ENCODE measurements at regions not wholly inside any gene's neighbourhood (a gene's known extent, or its start where the extent isn't known, plus 50 kb on each side); places are given as distances from the start of the nearest gene placed in this dataset.

- CTCF ChIA-PET, result no interaction called here
Observed at GRCh38 chr6:88483424-88483823, 317.3 kb upstream of the CNR1 start.

GRCh38 chr6:88482465-88482864 is 316.3 kb upstream of the CNR1 start:
- H3K27me3 Mint-ChIP-seq, result peaks cover 2 to 8% of the 10 kb centered on the region in 2 donors
- Histone ChIP-seq H3K9me3 (no peaks in the 10 kb centered on the region), H3K27me3 (replicated peaks in 1 of 2; ENCODE audit: control insufficient read depth in 2 of 2, extremely low read depth in 1 of 2, insufficient read depth in 2 of 2, low read length in 1 of 2) (peaks cover 0 to 2% of the 10 kb centered on the region in 2 experiments), H3K4me3 (ENCODE audit: control insufficient read depth in 1 of 2, extremely low read depth in 1 of 2, low read length in 1 of 2) (no peak overlapping the region), H3K4me1 (ENCODE audit: control insufficient read depth in 1 of 2, extremely low read depth in 1 of 2, insufficient read depth in 2 of 2, low read length in 2 of 2) (no peaks in the 10 kb centered on the region), H3K36me3 (ENCODE audit: control insufficient read depth in 2 of 2, extremely low read depth in 1 of 2, insufficient read depth in 1 of 2, low read length in 1 of 2) (no peaks in the 10 kb centered on the region), H3K27ac (ENCODE audit: low read length) (no peak overlapping the region)
- ATAC-seq (replicated peaks in 1 of 4), result no peak
- H3K27ac Mint-ChIP-seq, result no peak overlapping the region
- peaks cover 4 to 9% (median 5%) of the 10 kb centered on the region in 3 donors for H3K9me3 Mint-ChIP-seq
- no peak for DNase-seq
- WGBS (ENCODE audit: insufficient coverage), result no CpG with 5 or more reads among the region's 1 CpG
- CTCF ChIA-PET, result no interaction called here
- H3K36me3 Mint-ChIP-seq, result no peaks in the 10 kb centered on the region
- POLR2A ChIA-PET, result no interaction called here
- H3K4me3 Mint-ChIP-seq, result no peak overlapping the region
- no peaks in the 10 kb centered on the region for H3K4me1 Mint-ChIP-seq

More at GRCh38 chr6:88483424-88483823, 317.3 kb upstream of the CNR1 start:
- Mint-ChIP-seq H3K9me3 (peaks cover 4 to 9% (median 5%) of the 10 kb centered on the region in 3 donors), H3K27me3 (peaks cover 2 to 8% of the 10 kb centered on the region in 2 donors), H3K4me3 (no peak overlapping the region), H3K36me3 (no peaks in the 10 kb centered on the region), H3K27ac (no peak overlapping the region), H3K4me1 (no peaks in the 10 kb centered on the region)
- H3K27ac ChIP-seq (ENCODE audit: low read length), result no peak overlapping the region
- no peaks in the 10 kb centered on the region for H3K36me3 ChIP-seq (ENCODE audit: control insufficient read depth in 2 of 2, extremely low read depth in 1 of 2, insufficient read depth in 1 of 2, low read length in 1 of 2)
- H3K4me1 ChIP-seq (ENCODE audit: control insufficient read depth in 1 of 2, extremely low read depth in 1 of 2, insufficient read depth in 2 of 2, low read length in 2 of 2), result no peaks in the 10 kb centered on the region
- no peaks in the 10 kb centered on the region for H3K9me3 ChIP-seq
- POLR2A ChIA-PET, result no interaction called here
- no CpG with 5 or more reads among the region's 2 CpGs for WGBS (ENCODE audit: insufficient coverage)
- ATAC-seq (replicated peaks in 1 of 4), result no peak
- peaks cover 0 to 2% of the 10 kb centered on the region in 2 experiments for H3K27me3 ChIP-seq (replicated peaks in 1 of 2; ENCODE audit: control insufficient read depth in 2 of 2, extremely low read depth in 1 of 2, insufficient read depth in 2 of 2, low read length in 1 of 2)
- no peak for DNase-seq
- no peak overlapping the region for H3K4me3 ChIP-seq (ENCODE audit: control insufficient read depth in 1 of 2, extremely low read depth in 1 of 2, low read length in 1 of 2)

- no peaks in the 10 kb centered on the region for H3K9me3 ChIP-seq
- ChIA-PET CTCF (no interaction called here), POLR2A (no interaction called here)
- no peaks in the 10 kb centered on the region for H3K4me1 Mint-ChIP-seq
- H3K4me3 Mint-ChIP-seq, result no peak overlapping the region
- no peaks in the 10 kb centered on the region for H3K36me3 Mint-ChIP-seq
- H3K27me3 ChIP-seq (replicated peaks in 1 of 2; ENCODE audit: control insufficient read depth in 2 of 2, extremely low read depth in 1 of 2, insufficient read depth in 2 of 2, low read length in 1 of 2), result peaks cover 0 to 2% of the 10 kb centered on the region in 2 experiments
- no peak overlapping the region for H3K27ac Mint-ChIP-seq
- H3K4me1 ChIP-seq (ENCODE audit: control insufficient read depth in 1 of 2, extremely low read depth in 1 of 2, insufficient read depth in 2 of 2, low read length in 2 of 2), result no peaks in the 10 kb centered on the region
- peaks cover 4 to 9% (median 5%) of the 10 kb centered on the region in 3 donors for H3K9me3 Mint-ChIP-seq
- no peak overlapping the region for H3K27ac ChIP-seq (ENCODE audit: low read length)
- H3K27me3 Mint-ChIP-seq, result peaks cover 2 to 8% of the 10 kb centered on the region in 2 donors
- no peaks in the 10 kb centered on the region for H3K36me3 ChIP-seq (ENCODE audit: control insufficient read depth in 2 of 2, extremely low read depth in 1 of 2, insufficient read depth in 1 of 2, low read length in 1 of 2)
- H3K4me3 ChIP-seq (ENCODE audit: control insufficient read depth in 1 of 2, extremely low read depth in 1 of 2, low read length in 1 of 2), result no peak overlapping the region
- WGBS (ENCODE audit: insufficient coverage), result no CpG with 5 or more reads among the region's 1 CpG
- no peak for ATAC-seq (replicated peaks in 1 of 4)
- no peak for DNase-seq
Observed at GRCh38 chr6:88481519-88481918, 315.4 kb upstream of the CNR1 start.

- 70% methylated on average over 2 of the region's 5 CpGs for WGBS (ENCODE audit: insufficient coverage)
- no peak for DNase-seq
- no peak overlapping the region for H3K27ac Mint-ChIP-seq
- ATAC-seq (replicated peaks in 1 of 4), result no peak
- Histone ChIP-seq H3K4me3 (ENCODE audit: control insufficient read depth in 1 of 2, extremely low read depth in 1 of 2, low read length in 1 of 2) (no peak overlapping the region), H3K9me3 (no peaks in the 10 kb centered on the region), H3K36me3 (ENCODE audit: control insufficient read depth in 2 of 2, extremely low read depth in 1 of 2, insufficient read depth in 1 of 2, low read length in 1 of 2) (no peaks in the 10 kb centered on the region), H3K27me3 (replicated peaks in 1 of 2; ENCODE audit: control insufficient read depth in 2 of 2, extremely low read depth in 1 of 2, insufficient read depth in 2 of 2, low read length in 1 of 2) (peaks cover 0 to 2% of the 10 kb centered on the region in 2 experiments), H3K4me1 (ENCODE audit: control insufficient read depth in 1 of 2, extremely low read depth in 1 of 2, insufficient read depth in 2 of 2, low read length in 2 of 2) (no peaks in the 10 kb centered on the region), H3K27ac (ENCODE audit: low read length) (no peak overlapping the region)
- no peaks in the 10 kb centered on the region for H3K36me3 Mint-ChIP-seq
- no peak overlapping the region for H3K4me3 Mint-ChIP-seq
- peaks cover 2 to 8% of the 10 kb centered on the region in 2 donors for H3K27me3 Mint-ChIP-seq
- H3K9me3 Mint-ChIP-seq, result peaks cover 4 to 9% (median 5%) of the 10 kb centered on the region in 3 donors
- no peaks in the 10 kb centered on the region for H3K4me1 Mint-ChIP-seq
- ChIA-PET POLR2A (no interaction called here), CTCF (no interaction called here)
Observed at GRCh38 chr6:88480816-88481215, 314.7 kb upstream of the CNR1 start.

- Histone ChIP-seq H3K4me1 (ENCODE audit: control insufficient read depth in 1 of 2, extremely low read depth in 1 of 2, insufficient read depth in 2 of 2, low read length in 2 of 2) (no peaks in the 10 kb centered on the region), H3K27ac (ENCODE audit: low read length) (no peak overlapping the region), H3K9me3 (no peaks in the 10 kb centered on the region), H3K27me3 (replicated peaks in 1 of 2; ENCODE audit: control insufficient read depth in 2 of 2, extremely low read depth in 1 of 2, insufficient read depth in 2 of 2, low read length in 1 of 2) (peaks cover 0 to 5% of the 10 kb centered on the region in 2 experiments), H3K4me3 (ENCODE audit: control insufficient read depth in 1 of 2, extremely low read depth in 1 of 2, low read length in 1 of 2) (no peak overlapping the region), H3K36me3 (ENCODE audit: control insufficient read depth in 2 of 2, extremely low read depth in 1 of 2, insufficient read depth in 1 of 2, low read length in 1 of 2) (no peaks in the 10 kb centered on the region)
- ATAC-seq (replicated peaks in 1 of 4) (no peak), DNase-seq (no peak)
- Mint-ChIP-seq H3K9me3 (peaks cover 0 to 2% (median 0%) of the 10 kb centered on the region in 3 donors), H3K36me3 (no peaks in the 10 kb centered on the region), H3K4me1 (no peaks in the 10 kb centered on the region), H3K27me3 (peaks cover 9 to 18% of the 10 kb centered on the region in 2 donors), H3K4me3 (no peak overlapping the region), H3K27ac (no peak overlapping the region)
- CTCF ChIA-PET, result no interaction called here
- POLR2A ChIA-PET, result no interaction called here
- WGBS (ENCODE audit: insufficient coverage), result 61% methylated on average over 2 of the region's 3 CpGs
Observed at GRCh38 chr6:88477413-88477812, 311.3 kb upstream of the CNR1 start.

GRCh38 chr6:88476388-88476787 is 310.2 kb upstream of the CNR1 start:
- Mint-ChIP-seq H3K36me3 (no peaks in the 10 kb centered on the region), H3K27me3 (peaks cover 9 to 18% of the 10 kb centered on the region in 2 donors), H3K4me1 (no peaks in the 10 kb centered on the region), H3K27ac (no peak overlapping the region), H3K9me3 (peaks cover 0 to 2% (median 0%) of the 10 kb centered on the region in 3 donors), H3K4me3 (no peak overlapping the region)
- POLR2A ChIA-PET, result no interaction called here
- H3K9me3 ChIP-seq, result no peaks in the 10 kb centered on the region
- H3K36me3 ChIP-seq (ENCODE audit: control insufficient read depth in 2 of 2, extremely low read depth in 1 of 2, insufficient read depth in 1 of 2, low read length in 1 of 2), result no peaks in the 10 kb centered on the region
- CTCF ChIA-PET, result no interaction called here
- ATAC-seq (replicated peaks in 1 of 4) (no peak), DNase-seq (no peak)
- H3K27ac ChIP-seq (ENCODE audit: low read length), result no peak overlapping the region
- H3K27me3 ChIP-seq (replicated peaks in 1 of 2; ENCODE audit: control insufficient read depth in 2 of 2, extremely low read depth in 1 of 2, insufficient read depth in 2 of 2, low read length in 1 of 2), result peaks cover 0 to 5% of the 10 kb centered on the region in 2 experiments
- no peaks in the 10 kb centered on the region for H3K4me1 ChIP-seq (ENCODE audit: control insufficient read depth in 1 of 2, extremely low read depth in 1 of 2, insufficient read depth in 2 of 2, low read length in 2 of 2)
- H3K4me3 ChIP-seq (ENCODE audit: control insufficient read depth in 1 of 2, extremely low read depth in 1 of 2, low read length in 1 of 2), result no peak overlapping the region
- WGBS (ENCODE audit: insufficient coverage), result 100% methylated on average over 1 of the region's 2 CpGs

GRCh38 chr6:88474720-88475119 is 308.6 kb upstream of the CNR1 start:
- Mint-ChIP-seq H3K4me3 (no peak overlapping the region), H3K9me3 (peaks cover 0 to 2% (median 0%) of the 10 kb centered on the region in 3 donors), H3K27me3 (peaks cover 7 to 14% of the 10 kb centered on the region in 2 donors), H3K36me3 (no peaks in the 10 kb centered on the region), H3K27ac (no peak overlapping the region), H3K4me1 (no peaks in the 10 kb centered on the region)
- CTCF ChIA-PET, result no interaction called here
- Histone ChIP-seq H3K27ac (ENCODE audit: low read length) (no peak overlapping the region), H3K4me1 (ENCODE audit: control insufficient read depth in 1 of 2, extremely low read depth in 1 of 2, insufficient read depth in 2 of 2, low read length in 2 of 2) (no peaks in the 10 kb centered on the region), H3K4me3 (ENCODE audit: control insufficient read depth in 1 of 2, extremely low read depth in 1 of 2, low read length in 1 of 2) (no peak overlapping the region), H3K27me3 (replicated peaks in 1 of 2; ENCODE audit: control insufficient read depth in 2 of 2, extremely low read depth in 1 of 2, insufficient read depth in 2 of 2, low read length in 1 of 2) (peaks cover 0 to 5% of the 10 kb centered on the region in 2 experiments), H3K36me3 (ENCODE audit: control insufficient read depth in 2 of 2, extremely low read depth in 1 of 2, insufficient read depth in 1 of 2, low read length in 1 of 2) (no peaks in the 10 kb centered on the region), H3K9me3 (no peaks in the 10 kb centered on the region)
- POLR2A ChIA-PET, result no interaction called here
- no peak for DNase-seq
- no peak for ATAC-seq (replicated peaks in 1 of 4)
